ENCODE measurements at regions not wholly inside any gene's neighbourhood (a gene's known extent, or its start where the extent isn't known, plus 50 kb on each side); places are given as distances from the start of the nearest gene placed in this dataset.

- intact Hi-C loops (cut with DNase I), result no loop called here
- no peak for TF ChIP-seq CTCF (IDR thresholded peaks at IDR 0.05)
- no peak for DNase-seq
- Histone ChIP-seq H3K9me3 (no peaks in the 10 kb centered on the region), H3K4me1 (no peaks in the 10 kb centered on the region), H3K27ac (no peak overlapping the region), H3K36me3 (ENCODE audit: insufficient read depth in 1 of 2, low read depth in 1 of 2) (no peaks in the 10 kb centered on the region), H3K4me3 (no peak overlapping the region), H3K27me3 (ENCODE audit: insufficient read depth in 3 of 3, low read length in 2 of 3) (no peaks in the 10 kb centered on the region)
- no peak for ATAC-seq
- WGBS, 3 donors, result 73 to 75% (median 74%) methylated on average over 4 of the region's 4 CpGs
Observed at GRCh38 chr6:90893400-90893799, 306.5 kb upstream of the MAP3K7 start.

GRCh38 chr6:90892271-90892670 is 305.4 kb upstream of the MAP3K7 start:
- H3K36me3 ChIP-seq (ENCODE audit: insufficient read depth in 1 of 2, low read depth in 1 of 2), result no peaks in the 10 kb centered on the region
- H3K27me3 ChIP-seq (ENCODE audit: insufficient read depth in 3 of 3, low read length in 2 of 3), result no peaks in the 10 kb centered on the region
- no peaks in the 10 kb centered on the region for H3K9me3 ChIP-seq
- no peak for TF ChIP-seq CTCF (IDR thresholded peaks at IDR 0.05)
- intact Hi-C loops (cut with DNase I), result no loop called here
- H3K4me1 ChIP-seq, result no peaks in the 10 kb centered on the region
- WGBS, 3 donors, result 18 to 34% (median 28%) methylated on average over 3 of the region's 3 CpGs
- no peak overlapping the region for H3K4me3 ChIP-seq
- DNase-seq, result no peak
- ATAC-seq, result no peak
- H3K27ac ChIP-seq, result no peak overlapping the region

- no peak overlapping the region for H3K27ac ChIP-seq
- no peaks in the 10 kb centered on the region for H3K4me1 ChIP-seq
- no peak overlapping the region for H3K4me3 ChIP-seq
- DNase-seq (no peak), ATAC-seq (no peak)
- H3K36me3 ChIP-seq (ENCODE audit: insufficient read depth in 1 of 2, low read depth in 1 of 2), result no peaks in the 10 kb centered on the region
- no peaks in the 10 kb centered on the region for H3K9me3 ChIP-seq
- 39 to 48% (median 43%) methylated on average over 5 of the region's 5 CpGs for WGBS, 3 donors
- no peaks in the 10 kb centered on the region for H3K27me3 ChIP-seq (ENCODE audit: insufficient read depth in 3 of 3, low read length in 2 of 3)
- intact Hi-C loops (cut with DNase I), result no loop called here
- TF ChIP-seq CTCF (IDR thresholded peaks at IDR 0.05), result no peak
Observed at GRCh38 chr6:90891355-90891754, 304.5 kb upstream of the MAP3K7 start.

GRCh38 chr6:90890683-90891330 is 303.9 kb upstream of the MAP3K7 start:
- WGBS, 3 donors, result 21 to 22% (median 22%) methylated on average over 8 of the region's 8 CpGs

More at GRCh38 chr6:90890683-90891330, 303.9 kb upstream of the MAP3K7 start:
- H3K4me3 ChIP-seq, result no peak overlapping the region
- DNase-seq (no peak), ATAC-seq (no peak)
- no peak overlapping the region for H3K27ac ChIP-seq
- no peaks in the 10 kb centered on the region for H3K36me3 ChIP-seq (ENCODE audit: insufficient read depth in 1 of 2, low read depth in 1 of 2)
- no peak for TF ChIP-seq CTCF (IDR thresholded peaks at IDR 0.05)
- no peaks in the 10 kb centered on the region for H3K27me3 ChIP-seq (ENCODE audit: insufficient read depth in 3 of 3, low read length in 2 of 3)
- intact Hi-C loops (cut with DNase I), result no loop called here
- no peaks in the 10 kb centered on the region for H3K9me3 ChIP-seq
- H3K4me1 ChIP-seq, result no peaks in the 10 kb centered on the region
